HEK293 (cell line): ENCODE measurements at regions not wholly inside any gene's neighbourhood (a gene's known extent, or its start where the extent isn't known, plus 50 kb on each side); places are given as distances from the start of the nearest gene placed in this dataset.

Experiments
- YY1 ChIP-seq: fragments of 450-650 bp; formaldehyde crosslinking; IDR thresholded peaks from 2 replicates; pipeline ENCODE4 v1.5.1; 2018; ENCODE audit warnings: missing biosample characterization, missing genetic modification characterization
- ZFP69B ChIP-seq: fragments of 450-650 bp; formaldehyde crosslinking; IDR thresholded peaks from 2 replicates; pipeline ENCODE4 v1.5.1; 2016; ENCODE audit warnings: missing biosample characterization, missing genetic modification characterization
- ZNF138 ChIP-seq: fragments of 450-650 bp; formaldehyde crosslinking; IDR thresholded peaks from 2 replicates; pipeline ENCODE4 v1.5.1; 2016; ENCODE audit warnings: missing biosample characterization, missing genetic modification characterization, borderline replicate concordance
- TF ChIP-seq, protein P1 (sequence below): fragments of 450-650 bp; formaldehyde crosslinking; IDR thresholded peaks from 2 replicates; pipeline ENCODE4 v1.5.1; 2016; ENCODE audit warnings: missing biosample characterization, missing genetic modification characterization
- TF ChIP-seq, protein P2 (sequence below): fragments of 450-650 bp; formaldehyde crosslinking; IDR thresholded peaks from 2 replicates; pipeline ENCODE4 v1.5.1; 2016; ENCODE audit warnings: missing biosample characterization, missing genetic modification characterization
- TF ChIP-seq, protein P3 (sequence below): sonication (generic); formaldehyde crosslinking; IDR thresholded peaks from 2 replicates; pipeline ENCODE4 v1.8.1; 2022; ENCODE audit warnings: mild to moderate bottlenecking, moderate library complexity, missing genetic modification reagents

GRCh38 chr15:93801206-93801605, 430.2 kb upstream of the MCTP2 start:
- TF ChIP-seq, protein P1, sequence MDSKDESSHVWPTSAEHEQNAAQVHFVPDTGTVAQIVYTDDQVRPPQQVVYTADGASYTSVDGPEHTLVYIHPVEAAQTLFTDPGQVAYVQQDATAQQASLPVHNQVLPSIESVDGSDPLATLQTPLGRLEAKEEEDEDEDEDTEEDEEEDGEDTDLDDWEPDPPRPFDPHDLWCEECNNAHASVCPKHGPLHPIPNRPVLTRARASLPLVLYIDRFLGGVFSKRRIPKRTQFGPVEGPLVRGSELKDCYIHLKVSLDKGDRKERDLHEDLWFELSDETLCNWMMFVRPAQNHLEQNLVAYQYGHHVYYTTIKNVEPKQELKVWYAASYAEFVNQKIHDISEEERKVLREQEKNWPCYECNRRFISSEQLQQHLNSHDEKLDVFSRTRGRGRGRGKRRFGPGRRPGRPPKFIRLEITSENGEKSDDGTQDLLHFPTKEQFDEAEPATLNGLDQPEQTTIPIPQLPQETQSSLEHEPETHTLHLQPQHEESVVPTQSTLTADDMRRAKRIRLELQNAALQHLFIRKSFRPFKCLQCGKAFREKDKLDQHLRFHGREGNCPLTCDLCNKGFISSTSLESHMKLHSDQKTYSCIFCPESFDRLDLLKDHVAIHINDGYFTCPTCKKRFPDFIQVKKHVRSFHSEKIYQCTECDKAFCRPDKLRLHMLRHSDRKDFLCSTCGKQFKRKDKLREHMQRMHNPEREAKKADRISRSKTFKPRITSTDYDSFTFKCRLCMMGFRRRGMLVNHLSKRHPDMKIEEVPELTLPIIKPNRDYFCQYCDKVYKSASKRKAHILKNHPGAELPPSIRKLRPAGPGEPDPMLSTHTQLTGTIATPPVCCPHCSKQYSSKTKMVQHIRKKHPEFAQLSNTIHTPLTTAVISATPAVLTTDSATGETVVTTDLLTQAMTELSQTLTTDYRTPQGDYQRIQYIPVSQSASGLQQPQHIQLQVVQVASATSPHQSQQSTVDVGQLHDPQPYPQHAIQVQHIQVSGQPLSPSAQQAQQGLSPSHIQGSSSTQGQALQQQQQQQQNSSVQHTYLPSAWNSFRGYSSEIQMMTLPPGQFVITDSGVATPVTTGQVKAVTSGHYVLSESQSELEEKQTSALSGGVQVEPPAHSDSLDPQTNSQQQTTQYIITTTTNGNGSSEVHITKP (tag by site-specific recombination), result no peak
- TF ChIP-seq, protein P2, sequence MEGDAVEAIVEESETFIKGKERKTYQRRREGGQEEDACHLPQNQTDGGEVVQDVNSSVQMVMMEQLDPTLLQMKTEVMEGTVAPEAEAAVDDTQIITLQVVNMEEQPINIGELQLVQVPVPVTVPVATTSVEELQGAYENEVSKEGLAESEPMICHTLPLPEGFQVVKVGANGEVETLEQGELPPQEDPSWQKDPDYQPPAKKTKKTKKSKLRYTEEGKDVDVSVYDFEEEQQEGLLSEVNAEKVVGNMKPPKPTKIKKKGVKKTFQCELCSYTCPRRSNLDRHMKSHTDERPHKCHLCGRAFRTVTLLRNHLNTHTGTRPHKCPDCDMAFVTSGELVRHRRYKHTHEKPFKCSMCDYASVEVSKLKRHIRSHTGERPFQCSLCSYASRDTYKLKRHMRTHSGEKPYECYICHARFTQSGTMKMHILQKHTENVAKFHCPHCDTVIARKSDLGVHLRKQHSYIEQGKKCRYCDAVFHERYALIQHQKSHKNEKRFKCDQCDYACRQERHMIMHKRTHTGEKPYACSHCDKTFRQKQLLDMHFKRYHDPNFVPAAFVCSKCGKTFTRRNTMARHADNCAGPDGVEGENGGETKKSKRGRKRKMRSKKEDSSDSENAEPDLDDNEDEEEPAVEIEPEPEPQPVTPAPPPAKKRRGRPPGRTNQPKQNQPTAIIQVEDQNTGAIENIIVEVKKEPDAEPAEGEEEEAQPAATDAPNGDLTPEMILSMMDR, result no peak
- TF ChIP-seq, protein P3, sequence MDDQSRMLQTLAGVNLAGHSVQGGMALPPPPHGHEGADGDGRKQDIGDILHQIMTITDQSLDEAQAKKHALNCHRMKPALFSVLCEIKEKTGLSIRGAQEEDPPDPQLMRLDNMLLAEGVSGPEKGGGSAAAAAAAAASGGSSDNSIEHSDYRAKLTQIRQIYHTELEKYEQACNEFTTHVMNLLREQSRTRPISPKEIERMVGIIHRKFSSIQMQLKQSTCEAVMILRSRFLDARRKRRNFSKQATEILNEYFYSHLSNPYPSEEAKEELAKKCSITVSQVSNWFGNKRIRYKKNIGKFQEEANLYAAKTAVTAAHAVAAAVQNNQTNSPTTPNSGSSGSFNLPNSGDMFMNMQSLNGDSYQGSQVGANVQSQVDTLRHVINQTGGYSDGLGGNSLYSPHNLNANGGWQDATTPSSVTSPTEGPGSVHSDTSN (CRISPR knock-in tag), result no peak
- TF ChIP-seq ZNF138 (tag by site-specific recombination) (no peak), YY1 (no peak), ZFP69B (no peak)
